GM19324 (cell line): ENCODE measurements at regions not wholly inside any gene's neighbourhood (a gene's known extent, or its start where the extent isn't known, plus 50 kb on each side); places are given as distances from the start of the nearest gene placed in this dataset.

Source experiments
- ATAC-seq: cut with Tn5 transposase; IDR thresholded peaks from one replicate; pipeline ENCODE4 v1.9.1; 2021; ENCODE audit warnings: mild to moderate bottlenecking, moderate library complexity; ENCODE audit not compliant: unreplicated experiment, low FRiP score

- no peak for ATAC-seq
Measured at GRCh38 chr6:2565499-2565898, 185.2 kb downstream of the MYLK4 start.

GRCh38 chr6:2563635-2564034, 187.1 kb downstream of the MYLK4 start:
- ATAC-seq = no peak

- ATAC-seq = no peak
Measured at GRCh38 chr6:2562721-2563451, 187.8 kb downstream of the MYLK4 start.

GRCh38 chr6:2560917-2561698, 189.6 kb downstream of the MYLK4 start:
- no peak for ATAC-seq

GRCh38 chr6:2560140-2560818, 190.4 kb downstream of the MYLK4 start:
- ATAC-seq = no peak

GRCh38 chr6:2558861-2559801, 191.6 kb downstream of the MYLK4 start:
- no peak for ATAC-seq

- no peak for ATAC-seq
Measured at GRCh38 chr6:2558098-2558680, 192.5 kb downstream of the MYLK4 start.

GRCh38 chr6:2557181-2557720, 193.5 kb downstream of the MYLK4 start:
- no peak for ATAC-seq

- no peak for ATAC-seq
Measured at GRCh38 chr6:2556761-2557160, 194.0 kb downstream of the MYLK4 start.

- ATAC-seq = no peak
Measured at GRCh38 chr6:2554651-2555260, 196.0 kb downstream of the MYLK4 start.

- ATAC-seq = no peak
Measured at GRCh38 chr6:2552526-2553154, 198.1 kb downstream of the MYLK4 start.

GRCh38 chr6:2551705-2552104, 199.0 kb downstream of the MYLK4 start:
- ATAC-seq = no peak

- no peak for ATAC-seq
Measured at GRCh38 chr6:2550247-2550646, 200.5 kb downstream of the MYLK4 start.

GRCh38 chr6:2549834-2550233, 200.9 kb downstream of the MYLK4 start:
- ATAC-seq = no peak

GRCh38 chr6:2547355-2547754, 203.4 kb downstream of the MYLK4 start:
- ATAC-seq = no peak

GRCh38 chr6:2546901-2547300, 203.8 kb downstream of the MYLK4 start:
- no peak for ATAC-seq

- no peak for ATAC-seq
Measured at GRCh38 chr6:2545383-2546038, 205.2 kb downstream of the MYLK4 start.

- ATAC-seq = no peak
Measured at GRCh38 chr6:2543321-2543720, 207.4 kb downstream of the MYLK4 start.
